ENCODE measurements at regions not wholly inside any gene's neighbourhood (a gene's known extent, or its start where the extent isn't known, plus 50 kb on each side); places are given as distances from the start of the nearest gene placed in this dataset.

DNA sequence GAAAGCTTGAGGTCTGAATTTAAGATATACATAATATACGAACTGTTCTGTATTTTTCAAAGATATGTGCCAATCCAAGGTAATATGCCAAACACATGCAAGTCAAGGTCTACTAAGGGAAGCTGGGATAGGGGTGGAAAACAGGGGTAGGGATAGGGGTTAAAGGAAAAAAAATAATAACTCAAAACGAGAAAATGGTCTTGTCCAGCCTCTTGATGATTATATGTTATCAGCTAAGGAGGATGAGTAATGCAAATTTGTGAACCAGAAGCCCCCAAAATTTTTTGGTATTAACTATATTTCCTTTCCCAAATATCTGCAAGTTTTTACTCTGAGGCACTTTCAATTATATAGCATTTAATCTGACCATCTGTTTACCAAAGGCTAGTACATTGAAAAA, 219.3 kb downstream of the ZEB2 start:
- in situ Hi-C loops (cut with HindIII; ENCODE audit: low pct_unique_long_range_greater_than_20kb, low sequenced_read_pairs) = no loop called here
- no peak for DNase-seq (ENCODE audit: low read depth, low spot score)

DNA sequence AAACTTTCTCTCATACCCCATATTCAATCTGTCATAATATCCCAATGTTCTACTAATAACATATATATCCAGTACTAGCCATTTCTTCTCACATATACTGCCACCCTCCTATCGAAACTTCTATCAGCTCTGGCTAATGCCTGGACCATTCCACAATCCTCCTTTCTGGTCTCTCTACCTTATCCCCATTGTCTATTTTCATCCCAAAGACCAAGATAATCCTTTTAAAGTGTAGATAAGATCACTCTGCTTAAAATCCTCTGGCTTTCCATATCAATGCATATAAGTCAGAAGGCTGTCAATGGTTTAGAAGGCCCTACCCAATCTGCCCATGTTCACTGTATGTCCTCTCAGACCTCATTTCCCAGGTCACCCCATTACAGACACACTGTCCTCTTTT, 229.6 kb downstream of the ZEB2 start:
- no peak for DNase-seq (ENCODE audit: low read depth, low spot score)
- in situ Hi-C loops (cut with HindIII; ENCODE audit: low pct_unique_long_range_greater_than_20kb, low sequenced_read_pairs) = no loop called here

DNA sequence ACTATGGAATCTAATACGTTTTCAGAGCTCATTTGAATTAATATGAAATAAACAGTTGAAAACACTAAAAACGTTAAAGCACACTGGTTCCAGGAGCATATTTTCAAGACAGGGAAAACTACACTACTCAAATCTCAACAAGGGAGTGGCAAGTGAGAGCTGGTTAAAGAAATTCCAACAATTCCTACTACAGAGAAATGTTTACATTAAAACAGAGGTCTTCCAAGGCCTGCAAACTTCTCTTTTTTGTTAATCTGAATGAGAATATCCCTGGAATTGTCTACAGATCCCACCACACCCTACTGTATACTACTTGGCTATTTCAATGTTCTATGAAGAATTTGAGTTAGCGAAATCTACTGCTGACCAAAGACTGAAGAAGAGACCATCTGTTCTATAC, 231.5 kb downstream of the ZEB2 start:
- no peak for DNase-seq (ENCODE audit: low read depth, low spot score)
- in situ Hi-C loops (cut with HindIII; ENCODE audit: low pct_unique_long_range_greater_than_20kb, low sequenced_read_pairs) = no loop called here

DNA sequence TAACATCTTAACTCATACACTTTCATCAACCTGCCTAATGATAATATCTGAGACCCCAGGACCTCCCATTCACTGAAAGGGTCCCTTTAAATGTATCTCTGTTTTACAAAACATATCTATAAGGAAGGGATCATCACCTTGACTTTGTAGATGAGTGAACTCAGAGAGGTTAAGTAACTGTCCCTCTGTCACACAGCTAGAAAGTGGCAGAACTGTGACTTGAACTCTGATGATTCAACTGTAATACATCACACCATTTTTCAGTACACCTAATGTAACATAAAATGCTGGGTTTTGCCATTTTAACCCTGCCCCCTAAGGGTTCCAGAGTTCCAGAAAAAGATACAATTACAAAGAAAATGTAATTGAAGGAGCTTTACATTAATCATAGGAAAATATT, 234.6 kb downstream of the ZEB2 start:
- no peak for DNase-seq (ENCODE audit: low read depth, low spot score)
- in situ Hi-C loops (cut with HindIII; ENCODE audit: low pct_unique_long_range_greater_than_20kb, low sequenced_read_pairs) = no loop called here

DNA sequence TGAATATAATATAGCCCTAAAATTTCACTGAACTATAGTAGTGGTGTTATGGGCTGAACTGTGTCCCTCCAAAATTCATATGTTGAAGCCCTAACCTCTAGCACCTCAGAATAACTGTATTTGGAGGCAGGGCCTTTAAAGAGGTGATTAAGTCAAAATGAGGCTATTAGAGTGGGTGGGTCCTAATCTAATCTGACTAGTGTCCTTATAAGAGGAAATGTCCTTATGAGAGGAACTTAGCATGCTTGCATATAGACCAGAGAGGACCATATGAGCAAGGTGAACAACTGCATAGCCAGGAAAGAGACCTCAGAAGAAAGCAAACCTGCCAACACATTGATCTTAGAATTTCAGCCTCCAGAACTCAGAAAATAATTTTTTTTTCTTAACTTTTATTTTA, 238.4 kb downstream of the ZEB2 start:
- DNase-seq (ENCODE audit: low read depth, low spot score) = no peak
- in situ Hi-C loops (cut with HindIII; ENCODE audit: low pct_unique_long_range_greater_than_20kb, low sequenced_read_pairs) = no loop called here

DNA sequence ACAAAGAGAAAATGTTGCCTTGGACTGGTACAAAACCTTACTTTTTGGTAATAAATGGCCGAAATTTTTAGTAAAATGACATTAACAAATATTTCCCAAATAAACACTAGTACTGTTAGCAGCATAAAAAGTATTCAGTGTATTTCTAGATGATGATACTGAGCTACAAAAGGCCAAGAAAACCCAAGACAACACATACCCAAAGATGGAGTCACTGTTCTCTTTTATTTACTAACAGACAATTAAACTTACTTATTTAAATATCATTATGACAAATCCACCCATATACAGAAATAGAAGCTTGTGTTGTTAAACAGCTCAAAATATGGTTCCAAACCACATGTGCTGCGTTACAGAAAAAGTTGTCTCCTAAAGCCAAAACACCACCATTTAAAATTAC, 239.9 kb downstream of the ZEB2 start:
- in situ Hi-C loops (cut with HindIII; ENCODE audit: low pct_unique_long_range_greater_than_20kb, low sequenced_read_pairs) = no loop called here
- no peak for DNase-seq (ENCODE audit: low read depth, low spot score)

DNA sequence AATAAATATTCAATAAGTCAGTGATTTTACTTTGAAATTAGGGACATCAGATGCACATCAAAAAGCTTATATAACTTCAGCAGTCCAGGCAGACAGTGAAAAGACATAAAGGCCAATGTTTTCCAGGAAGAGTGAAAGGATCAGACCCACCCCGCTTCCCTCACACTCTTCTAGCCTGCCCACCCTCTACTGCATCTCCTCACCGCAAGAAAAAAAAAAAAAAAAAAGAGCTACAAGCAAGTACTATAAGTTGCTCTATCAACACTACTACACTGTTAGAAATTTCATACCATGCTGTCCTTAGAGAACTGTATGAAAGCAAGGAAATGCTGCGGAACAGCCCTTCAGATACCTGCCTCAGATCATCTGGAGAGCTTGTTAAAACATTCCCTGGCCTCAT, 240.8 kb downstream of the ZEB2 start:
- no peak for DNase-seq (ENCODE audit: low read depth, low spot score)
- in situ Hi-C loops (cut with HindIII; ENCODE audit: low pct_unique_long_range_greater_than_20kb, low sequenced_read_pairs) = no loop called here

DNA sequence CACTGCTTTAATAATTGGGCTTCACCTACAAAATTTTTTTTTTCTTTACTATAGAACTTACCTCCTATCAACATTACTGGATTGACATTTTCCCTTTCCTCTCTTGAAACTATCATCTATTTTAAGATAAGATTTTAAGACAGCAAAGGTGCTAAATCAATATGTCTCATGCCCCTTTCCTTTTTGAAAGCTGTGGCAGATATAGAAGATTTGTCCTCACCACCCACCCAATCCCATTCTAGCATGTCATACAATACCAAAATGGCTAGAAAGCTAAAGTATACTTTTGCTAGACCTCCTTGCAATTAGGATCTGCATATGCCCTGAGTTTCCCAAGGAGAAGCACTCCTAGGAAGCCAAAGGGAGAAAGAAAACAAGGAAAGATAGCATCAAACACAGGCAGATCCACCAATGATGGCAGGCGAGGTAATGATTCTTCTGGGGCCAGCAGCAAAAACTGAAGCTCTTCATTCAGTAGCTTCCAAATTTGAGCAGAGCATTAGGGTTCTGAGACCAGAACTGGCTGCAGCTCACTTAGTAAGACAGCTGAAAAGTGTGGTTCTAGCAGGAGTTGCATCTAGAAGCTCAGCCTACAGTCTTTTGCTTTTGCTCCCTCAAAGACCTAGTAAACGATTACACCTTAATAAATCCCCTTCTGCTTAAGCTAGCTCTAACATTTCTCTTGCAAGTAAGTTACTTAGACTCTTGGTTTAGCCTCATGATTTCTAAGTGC, 242.1 kb downstream of the ZEB2 start:
- in situ Hi-C loops (cut with HindIII; ENCODE audit: low pct_unique_long_range_greater_than_20kb, low sequenced_read_pairs) = no loop called here
- no peak for DNase-seq (ENCODE audit: low read depth, low spot score)

DNA sequence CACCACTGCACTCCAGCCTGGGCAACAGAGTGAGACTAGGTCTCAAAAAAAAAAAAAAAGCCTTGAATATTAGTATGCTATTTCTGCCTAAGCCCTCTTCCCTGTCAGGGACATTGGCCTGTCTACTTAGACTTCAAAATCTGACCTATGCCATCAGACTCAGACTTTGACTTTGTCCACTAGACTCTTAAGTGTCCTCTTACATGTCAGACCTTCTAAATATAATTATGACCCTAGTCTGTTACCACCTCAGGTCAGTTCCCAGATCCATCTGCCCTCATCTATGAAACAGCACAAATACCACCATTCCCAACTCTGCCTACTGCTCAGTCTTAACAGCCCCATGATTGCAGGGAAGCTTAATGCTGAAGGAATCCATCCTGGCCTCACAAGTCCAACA, 244.6 kb downstream of the ZEB2 start:
- DNase-seq (ENCODE audit: low read depth, low spot score) = no peak
- in situ Hi-C loops (cut with HindIII; ENCODE audit: low pct_unique_long_range_greater_than_20kb, low sequenced_read_pairs) = no loop called here

DNA sequence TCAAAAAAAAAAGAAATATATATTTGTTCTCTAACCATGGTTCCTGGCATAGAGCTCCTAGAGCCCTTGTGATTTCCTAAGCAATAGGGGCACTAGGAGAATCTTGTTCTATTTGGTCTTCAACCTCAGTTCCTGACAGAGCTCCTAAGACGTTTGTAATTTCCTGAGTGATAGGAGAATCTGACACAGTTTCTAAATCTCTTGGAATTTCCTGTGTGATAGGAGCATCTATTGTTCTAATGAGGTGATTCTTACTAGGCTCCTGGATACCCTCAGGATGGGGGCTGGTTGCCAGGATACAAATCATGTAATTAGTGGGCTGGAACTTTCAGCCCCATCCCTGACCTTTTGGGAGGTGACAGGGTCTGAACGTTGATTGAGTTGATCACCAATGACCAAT, 245.8 kb downstream of the ZEB2 start:
- in situ Hi-C loops (cut with HindIII; ENCODE audit: low pct_unique_long_range_greater_than_20kb, low sequenced_read_pairs) = no loop called here
- no peak for DNase-seq (ENCODE audit: low read depth, low spot score)

DNA sequence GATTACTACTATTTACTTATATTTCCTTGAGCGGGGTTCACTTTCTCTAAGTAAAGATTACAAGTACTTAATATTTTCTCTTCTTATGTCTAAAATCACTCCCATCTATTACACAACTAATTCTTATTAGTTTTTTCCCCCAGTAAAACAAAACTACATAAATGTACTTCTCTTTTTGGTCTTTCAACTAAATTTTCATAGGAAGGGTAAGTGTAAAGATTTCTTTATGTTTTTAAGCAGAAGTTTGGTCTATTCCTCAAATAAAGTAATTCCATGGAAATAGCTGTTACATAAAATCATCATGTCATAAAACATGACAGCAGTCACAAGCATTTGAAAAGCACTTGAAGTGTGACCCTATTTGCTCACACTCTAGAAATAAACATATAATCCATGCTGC, 249.0 kb downstream of the ZEB2 start:
- DNase-seq (ENCODE audit: low read depth, low spot score) = no peak
- in situ Hi-C loops (cut with HindIII; ENCODE audit: low pct_unique_long_range_greater_than_20kb, low sequenced_read_pairs) = no loop called here

DNA sequence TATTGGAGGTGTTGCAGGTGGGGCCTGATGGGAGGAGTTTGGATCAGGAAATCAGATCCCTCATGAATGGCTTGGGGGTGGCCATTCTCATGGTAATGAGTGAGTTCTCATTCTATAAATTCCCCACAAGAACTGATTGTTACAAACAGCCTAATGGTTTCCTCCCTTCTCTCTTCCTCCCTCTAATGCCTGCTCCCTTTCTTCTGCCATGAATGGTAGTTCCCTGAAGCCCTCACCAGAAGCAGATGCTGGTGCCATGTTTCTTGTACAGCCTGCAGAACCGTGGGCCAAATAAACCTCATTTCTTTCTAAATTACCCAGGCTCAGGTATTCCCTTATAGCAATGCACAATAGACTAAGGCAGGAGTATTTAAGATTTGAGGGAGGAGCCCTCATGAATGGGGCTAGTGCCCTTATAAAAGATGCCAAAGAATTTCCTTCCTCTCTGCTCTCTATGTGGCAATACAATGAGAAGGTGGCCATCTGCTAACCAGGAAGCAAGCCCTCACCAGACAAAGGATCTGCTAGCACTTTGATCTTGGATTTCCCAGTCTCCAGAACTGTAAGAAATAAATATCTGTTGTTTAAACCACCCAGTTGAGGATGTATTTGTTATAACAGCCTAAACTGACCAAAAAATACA, 251.8 kb downstream of the ZEB2 start:
- in situ Hi-C loops (cut with HindIII; ENCODE audit: low pct_unique_long_range_greater_than_20kb, low sequenced_read_pairs) = no loop called here
- DNase-seq (ENCODE audit: low read depth, low spot score) = no peak

DNA sequence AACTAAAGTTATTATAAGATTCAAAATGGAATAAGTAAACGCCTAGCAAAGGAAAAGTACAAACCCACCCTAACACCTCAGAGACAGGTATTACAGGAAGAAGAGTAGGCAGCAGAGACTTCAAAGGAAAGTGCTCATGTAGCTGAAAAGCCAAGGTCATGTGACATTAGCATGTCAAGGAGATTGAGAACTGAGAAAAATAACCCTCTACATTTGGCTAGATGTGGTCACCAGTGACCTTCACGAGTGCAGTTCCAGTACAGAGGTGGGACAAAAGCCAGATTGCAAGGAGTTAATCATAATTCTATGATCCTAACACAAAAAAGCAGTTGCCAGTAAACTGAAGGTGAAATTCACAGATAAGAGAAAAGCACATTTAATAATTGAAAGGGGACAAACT, 252.7 kb downstream of the ZEB2 start:
- in situ Hi-C loops (cut with HindIII; ENCODE audit: low pct_unique_long_range_greater_than_20kb, low sequenced_read_pairs) = no loop called here
- no peak for DNase-seq (ENCODE audit: low read depth, low spot score)

DNA sequence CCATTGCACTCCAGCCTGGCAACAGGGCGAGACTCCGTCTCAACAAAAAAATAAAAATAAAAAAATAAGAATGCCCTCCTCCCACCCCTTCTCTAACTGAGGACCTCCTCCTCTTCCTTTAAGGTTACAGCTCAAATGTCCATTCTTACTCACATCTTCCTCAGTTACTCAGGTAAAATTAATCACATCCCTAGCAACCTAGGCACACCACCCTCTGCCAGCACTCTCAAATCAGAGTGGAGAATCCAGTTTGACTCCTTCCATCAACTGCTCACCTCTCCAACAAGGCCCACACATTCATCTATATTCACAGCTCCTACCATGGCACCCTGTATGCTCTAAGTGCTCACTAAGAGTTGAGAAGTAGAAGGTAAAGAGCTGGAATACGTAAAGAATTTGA, 254.3 kb downstream of the ZEB2 start:
- in situ Hi-C loops (cut with HindIII; ENCODE audit: low pct_unique_long_range_greater_than_20kb, low sequenced_read_pairs) = no loop called here
- no peak for DNase-seq (ENCODE audit: low read depth, low spot score)

DNA sequence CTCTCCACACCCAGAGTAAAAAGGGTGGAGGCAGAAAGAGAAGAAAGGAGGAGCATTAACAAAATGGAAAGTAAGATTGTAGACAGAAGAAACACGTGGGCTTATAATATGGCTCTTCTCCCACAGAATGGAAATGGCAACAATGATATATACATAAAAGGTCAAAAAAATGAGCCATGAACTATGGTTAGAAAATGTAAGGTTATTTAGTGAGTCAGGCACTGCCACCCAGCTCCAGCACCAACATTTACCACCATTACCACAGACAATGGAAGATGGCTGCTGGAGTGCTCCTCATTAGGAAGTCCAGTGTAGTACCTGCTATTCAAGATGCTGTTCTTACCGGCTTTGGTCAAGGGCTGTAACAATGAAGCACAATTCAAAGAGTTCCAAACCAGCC, 258.0 kb downstream of the ZEB2 start:
- in situ Hi-C loops (cut with HindIII; ENCODE audit: low pct_unique_long_range_greater_than_20kb, low sequenced_read_pairs) = no loop called here

DNA sequence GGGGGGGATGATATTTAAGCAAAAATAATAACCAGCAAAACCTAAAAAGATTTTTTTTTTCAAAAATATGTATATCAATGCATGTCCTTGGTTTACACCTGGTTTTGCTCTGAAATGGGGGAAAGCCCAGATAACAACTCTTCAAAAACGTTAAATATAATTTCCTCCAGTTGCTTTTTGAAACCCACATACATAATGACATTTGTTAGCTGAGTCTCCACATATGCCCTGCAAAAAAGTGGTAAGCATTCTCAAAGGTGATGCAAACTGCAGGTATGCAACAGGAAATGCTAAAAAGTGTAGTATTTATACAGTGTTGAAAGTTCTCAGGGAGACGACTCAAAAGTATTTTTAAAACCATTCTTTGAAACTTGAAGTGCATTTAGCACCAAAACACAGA, 258.6 kb downstream of the ZEB2 start:
- DNase-seq (ENCODE audit: low read depth, low spot score) = no peak
- in situ Hi-C loops (cut with HindIII; ENCODE audit: low pct_unique_long_range_greater_than_20kb, low sequenced_read_pairs) = no loop called here

More for the DNA sequence above, 258.0 kb downstream of the ZEB2 start:
- DNase-seq (ENCODE audit: low read depth, low spot score) = no peak

DNA sequence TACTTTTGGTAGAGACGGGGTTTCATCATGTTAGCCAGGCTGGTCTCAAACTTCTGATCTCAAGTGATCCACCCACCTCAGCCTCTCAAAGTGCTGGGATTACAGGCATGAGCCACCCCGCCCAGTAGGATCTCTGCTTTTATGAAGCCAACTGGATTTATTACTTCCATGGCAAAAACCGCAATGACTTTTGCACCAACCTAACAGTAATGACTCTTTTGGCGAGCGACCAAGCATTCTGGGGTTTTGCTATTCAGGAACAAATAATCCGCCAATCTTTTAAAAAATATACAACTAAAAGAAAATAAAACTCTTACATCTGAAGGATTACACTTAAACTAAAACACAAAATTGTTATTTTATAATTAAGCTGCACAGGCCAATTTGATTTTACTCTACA, 260.6 kb downstream of the ZEB2 start:
- in situ Hi-C loops (cut with HindIII; ENCODE audit: low pct_unique_long_range_greater_than_20kb, low sequenced_read_pairs) = no loop called here
- no peak for DNase-seq (ENCODE audit: low read depth, low spot score)

DNA sequence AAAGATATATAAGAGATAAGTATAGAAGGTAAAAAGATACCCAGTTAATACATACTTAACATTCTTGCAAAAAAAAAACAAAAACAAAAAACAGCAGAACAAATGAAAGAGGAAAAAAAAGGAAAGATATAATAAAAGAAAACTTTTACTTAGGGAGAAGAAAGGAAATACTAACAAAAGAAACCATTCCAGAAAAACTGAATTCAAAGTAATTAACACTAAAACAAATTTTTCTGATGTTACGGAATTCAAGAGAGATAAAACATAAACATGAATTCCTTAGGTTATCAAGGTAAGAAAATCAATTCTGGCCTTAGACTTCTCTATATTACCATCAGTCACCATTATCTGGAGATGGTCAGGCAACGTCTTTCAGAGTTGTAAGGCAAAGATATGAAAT, 261.8 kb downstream of the ZEB2 start:
- DNase-seq (ENCODE audit: low read depth, low spot score) = no peak
- in situ Hi-C loops (cut with HindIII; ENCODE audit: low pct_unique_long_range_greater_than_20kb, low sequenced_read_pairs) = no loop called here

DNA sequence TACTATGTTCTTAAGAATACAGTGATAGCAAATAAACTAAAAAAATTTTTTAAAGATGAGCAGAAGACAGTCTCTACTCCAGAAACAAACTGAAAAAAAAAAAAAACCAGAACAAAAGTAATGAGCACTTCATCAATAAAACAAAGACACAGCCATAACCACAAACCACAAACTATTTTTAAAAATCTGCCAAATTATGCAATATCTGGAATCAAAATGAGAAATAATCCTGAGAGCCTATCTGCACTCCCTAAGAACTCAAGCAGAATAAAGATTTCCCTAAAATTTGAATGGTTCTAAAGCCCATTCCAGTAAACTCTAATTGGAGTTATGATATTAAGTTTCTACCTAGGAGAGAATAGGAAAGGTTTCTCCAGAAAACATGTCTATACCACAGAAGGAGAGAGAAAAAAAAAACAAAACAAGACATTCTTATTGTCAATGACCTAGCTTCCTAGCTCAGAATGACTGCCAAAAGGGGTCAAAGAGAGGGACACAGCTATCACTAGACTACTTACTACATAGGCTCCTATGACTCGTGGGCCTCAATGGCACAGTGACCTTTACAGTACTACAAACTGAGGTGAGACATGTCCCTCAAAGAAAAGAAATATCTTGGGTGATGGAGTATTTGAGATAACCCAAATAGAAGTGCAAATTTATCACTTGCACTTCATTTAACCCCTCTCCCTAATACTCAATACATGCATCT, 262.8 kb downstream of the ZEB2 start:
- no peak for DNase-seq (ENCODE audit: low read depth, low spot score)
- in situ Hi-C loops (cut with HindIII; ENCODE audit: low pct_unique_long_range_greater_than_20kb, low sequenced_read_pairs) = no loop called here

Measured in SK-MEL-5 (cell line).